ENCODE measurements at regions not wholly inside any gene's neighbourhood (a gene's known extent, or its start where the extent isn't known, plus 50 kb on each side); places are given as distances from the start of the nearest gene placed in this dataset.

DNA sequence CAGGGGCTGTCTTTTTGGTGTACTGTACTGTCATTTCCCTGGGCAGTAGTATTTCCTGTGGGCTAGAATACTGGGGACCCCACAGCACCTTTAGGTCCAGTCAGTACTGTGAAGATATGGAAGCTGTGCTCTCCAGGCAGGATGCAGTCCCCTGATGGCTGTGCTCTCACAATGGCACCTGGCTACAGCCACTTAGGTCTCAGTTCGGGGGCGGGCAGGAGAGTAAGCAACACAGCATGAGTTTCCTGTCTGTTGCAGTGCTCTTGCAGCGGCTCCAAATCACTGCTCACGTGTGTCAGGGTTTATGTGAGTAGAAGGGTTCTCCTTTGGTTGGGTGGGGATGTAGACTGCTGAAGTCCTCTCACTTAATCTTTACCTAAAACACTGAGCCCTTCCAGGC lies 810.4 kb downstream of the DACH1 start:
- TF ChIP-seq CTCF (IDR thresholded peaks at IDR 0.05; ENCODE audit: borderline replicate concordance, extremely low read depth, low read length, poor library complexity, severe bottlenecking) (no peak), EZH2 (IDR thresholded peaks at IDR 0.05; ENCODE audit: borderline replicate concordance, low read depth, low read length, severe bottlenecking) (no peak)

All from DND-41 (cell line).